Prostate gland (tissue), 2 donors: ENCODE measurements at regions not wholly inside any gene's neighbourhood (a gene's known extent, or its start where the extent isn't known, plus 50 kb on each side); places are given as distances from the start of the nearest gene placed in this dataset.

Experiments used
- POLR2A ChIP-seq: fragments of 450-650 bp; IDR thresholded peaks from one replicate; pipeline ENCODE4 v1.6.1; 2016; ENCODE audit warnings: antibody characterized with exemption, mild to moderate bottlenecking
- POLR2AphosphoS5 ChIP-seq: sonication (generic); formaldehyde crosslinking; IDR thresholded peaks from one replicate; pipeline ENCODE4 v1.6.1; 2017; ENCODE audit warnings: antibody characterized with exemption
- TF ChIP-seq, protein P1 (sequence below), 4 experiments: fragments of 200-600 bp in 2 of 4; fragments of 450-650 bp in 2 of 4; sonication (generic) in 2 of 4; IDR thresholded peaks; 1 replicate in 3 of 4; 2 replicates in 1 of 4; pipeline ENCODE4 v1.5.1; 2016 to 2019; ENCODE audit warnings: antibody characterized with exemption in 4 of 4, mild to moderate bottlenecking in 2 of 4, moderate library complexity in 2 of 4

- TF ChIP-seq, protein P1, sequence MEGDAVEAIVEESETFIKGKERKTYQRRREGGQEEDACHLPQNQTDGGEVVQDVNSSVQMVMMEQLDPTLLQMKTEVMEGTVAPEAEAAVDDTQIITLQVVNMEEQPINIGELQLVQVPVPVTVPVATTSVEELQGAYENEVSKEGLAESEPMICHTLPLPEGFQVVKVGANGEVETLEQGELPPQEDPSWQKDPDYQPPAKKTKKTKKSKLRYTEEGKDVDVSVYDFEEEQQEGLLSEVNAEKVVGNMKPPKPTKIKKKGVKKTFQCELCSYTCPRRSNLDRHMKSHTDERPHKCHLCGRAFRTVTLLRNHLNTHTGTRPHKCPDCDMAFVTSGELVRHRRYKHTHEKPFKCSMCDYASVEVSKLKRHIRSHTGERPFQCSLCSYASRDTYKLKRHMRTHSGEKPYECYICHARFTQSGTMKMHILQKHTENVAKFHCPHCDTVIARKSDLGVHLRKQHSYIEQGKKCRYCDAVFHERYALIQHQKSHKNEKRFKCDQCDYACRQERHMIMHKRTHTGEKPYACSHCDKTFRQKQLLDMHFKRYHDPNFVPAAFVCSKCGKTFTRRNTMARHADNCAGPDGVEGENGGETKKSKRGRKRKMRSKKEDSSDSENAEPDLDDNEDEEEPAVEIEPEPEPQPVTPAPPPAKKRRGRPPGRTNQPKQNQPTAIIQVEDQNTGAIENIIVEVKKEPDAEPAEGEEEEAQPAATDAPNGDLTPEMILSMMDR (IDR thresholded peaks at IDR 0.05), result no peak
- TF ChIP-seq POLR2A, result no peak
- TF ChIP-seq POLR2AphosphoS5, result no peak
Measured at GRCh38 chr12:68530299-68530698, 80.4 kb upstream of the RAP1B start.
